GM10248 (cell line): ENCODE measurements at regions not wholly inside any gene's neighbourhood (a gene's known extent, or its start where the extent isn't known, plus 50 kb on each side); places are given as distances from the start of the nearest gene placed in this dataset.

Experiments
- CTCF ChIA-PET: fragments of 300-600 bp; sonication (Branson Sonifier 250); formaldehyde crosslinking; extraction: SDS; loops from one replicate; lab custom pipeline; 2021; ENCODE audit warnings: antibody characterized with exemption; lab: Yijun Ruan, JAX
- POLR2A ChIA-PET: fragments of 350-650 bp; sonication (Branson Sonifier 250); formaldehyde crosslinking; extraction: SDS; loops from one replicate; lab custom pipeline; 2020; ENCODE audit warnings: antibody characterized with exemption; lab: Yijun Ruan, JAX
- DNase-seq: peaks from one replicate; pipeline ENCODE4 v3.0.0; 2012; ENCODE audit errors: extremely low spot score
- TF ChIP-seq, protein P1 (sequence below): IDR thresholded peaks from 2 replicates; pipeline ENCODE4 v1.5.1; 2012; ENCODE audit warnings: mild to moderate bottlenecking, low read depth; ENCODE audit errors: extremely low read depth, missing control alignments, control extremely low read depth

DNA sequence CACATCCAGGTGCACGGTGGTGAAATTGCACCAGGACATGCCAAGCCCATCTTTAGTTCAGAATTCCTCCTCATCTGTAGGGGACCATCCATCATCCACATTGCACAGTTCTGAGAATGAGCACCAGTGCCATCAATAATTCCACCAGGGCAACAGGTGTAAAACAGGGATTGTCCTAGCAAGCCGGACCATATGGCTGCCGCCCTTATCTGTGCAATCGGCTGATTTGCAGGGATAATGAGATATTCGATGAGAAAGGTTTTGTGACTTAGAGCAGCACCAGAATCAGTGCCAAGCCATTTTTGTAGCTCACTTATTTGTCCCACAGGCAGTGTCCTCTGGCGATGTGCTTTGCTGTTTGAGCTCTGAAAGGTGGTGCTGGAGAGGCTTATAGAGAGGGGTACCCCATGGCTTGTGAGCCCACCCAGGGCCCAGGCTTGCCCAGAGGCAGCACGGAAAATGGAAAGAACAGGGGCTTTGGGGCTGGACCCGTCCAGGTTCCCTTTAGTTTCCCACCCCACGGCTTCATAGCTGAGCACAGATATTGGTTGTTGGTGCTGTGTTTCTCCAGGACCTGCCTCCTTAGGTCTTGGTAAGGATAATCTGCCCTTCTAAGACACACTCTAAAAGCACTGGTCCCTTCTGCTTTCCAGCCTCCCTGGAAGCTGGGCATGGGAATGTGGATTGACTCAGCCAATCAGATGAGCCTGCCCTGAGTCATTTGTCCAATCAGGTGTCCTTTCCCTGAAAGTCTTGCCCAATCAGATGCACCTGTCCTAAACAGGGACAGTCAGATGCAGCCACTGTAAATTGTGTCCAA lies 84.0 kb upstream of the SHANK2 start:
- DNase-seq, result no peak
- TF ChIP-seq, protein P1, sequence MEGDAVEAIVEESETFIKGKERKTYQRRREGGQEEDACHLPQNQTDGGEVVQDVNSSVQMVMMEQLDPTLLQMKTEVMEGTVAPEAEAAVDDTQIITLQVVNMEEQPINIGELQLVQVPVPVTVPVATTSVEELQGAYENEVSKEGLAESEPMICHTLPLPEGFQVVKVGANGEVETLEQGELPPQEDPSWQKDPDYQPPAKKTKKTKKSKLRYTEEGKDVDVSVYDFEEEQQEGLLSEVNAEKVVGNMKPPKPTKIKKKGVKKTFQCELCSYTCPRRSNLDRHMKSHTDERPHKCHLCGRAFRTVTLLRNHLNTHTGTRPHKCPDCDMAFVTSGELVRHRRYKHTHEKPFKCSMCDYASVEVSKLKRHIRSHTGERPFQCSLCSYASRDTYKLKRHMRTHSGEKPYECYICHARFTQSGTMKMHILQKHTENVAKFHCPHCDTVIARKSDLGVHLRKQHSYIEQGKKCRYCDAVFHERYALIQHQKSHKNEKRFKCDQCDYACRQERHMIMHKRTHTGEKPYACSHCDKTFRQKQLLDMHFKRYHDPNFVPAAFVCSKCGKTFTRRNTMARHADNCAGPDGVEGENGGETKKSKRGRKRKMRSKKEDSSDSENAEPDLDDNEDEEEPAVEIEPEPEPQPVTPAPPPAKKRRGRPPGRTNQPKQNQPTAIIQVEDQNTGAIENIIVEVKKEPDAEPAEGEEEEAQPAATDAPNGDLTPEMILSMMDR, result no peak
- ChIA-PET POLR2A (no interaction called here), CTCF (interaction anchor here (0.6 kb wide), 1 partner anchor 8 kb away, joined by 3 read pairs; no protein-coding TSS in a partner anchor)

DNA sequence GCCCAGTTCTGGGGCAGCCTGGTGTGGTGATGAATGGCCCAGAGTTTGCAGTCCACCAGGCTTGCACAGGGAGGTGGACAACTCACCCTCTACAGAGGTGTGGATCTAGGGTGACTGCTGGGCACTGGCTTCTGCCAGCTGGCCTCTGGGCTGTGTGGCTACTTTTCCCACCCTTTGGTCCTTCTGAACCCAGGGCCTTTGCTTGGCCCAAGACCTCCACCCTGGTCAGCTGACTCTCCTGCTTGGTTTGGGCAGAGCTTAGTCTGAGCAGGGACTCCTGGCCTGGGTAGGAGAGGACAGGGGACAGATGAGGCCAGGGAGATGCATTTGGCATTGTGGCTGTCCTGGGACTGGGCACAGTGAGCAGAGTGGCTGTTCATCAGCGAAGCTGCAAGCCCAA lies 83.0 kb upstream of the SHANK2 start:
- no peak for DNase-seq
- POLR2A ChIA-PET, result no interaction called here
- TF ChIP-seq, protein P1, result no peak
- CTCF ChIA-PET, result no interaction called here

DNA sequence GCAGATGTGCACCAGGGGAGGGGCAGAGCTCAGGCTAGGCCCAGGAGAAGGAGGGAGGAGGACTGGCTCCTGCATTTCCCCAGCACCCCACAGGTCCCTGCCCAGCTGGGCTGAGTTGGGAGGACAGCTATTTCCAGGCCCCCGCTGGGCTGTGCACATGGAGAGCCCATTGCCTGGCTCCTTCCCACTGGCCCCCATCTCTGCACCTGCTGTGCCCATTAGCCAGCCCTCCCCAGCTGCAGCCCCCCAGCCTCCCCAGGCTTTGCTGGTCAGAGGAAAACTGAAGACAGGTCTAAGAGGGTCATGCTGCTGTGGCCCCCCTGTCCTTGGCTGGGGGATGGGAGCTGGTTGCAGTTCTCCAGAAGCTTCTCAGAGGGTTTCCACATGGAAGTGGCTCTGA lies 81.8 kb upstream of the SHANK2 start:
- DNase-seq, result no peak
- CTCF ChIA-PET, result no interaction called here
- POLR2A ChIA-PET, result no interaction called here
- TF ChIP-seq, protein P1, result no peak

DNA sequence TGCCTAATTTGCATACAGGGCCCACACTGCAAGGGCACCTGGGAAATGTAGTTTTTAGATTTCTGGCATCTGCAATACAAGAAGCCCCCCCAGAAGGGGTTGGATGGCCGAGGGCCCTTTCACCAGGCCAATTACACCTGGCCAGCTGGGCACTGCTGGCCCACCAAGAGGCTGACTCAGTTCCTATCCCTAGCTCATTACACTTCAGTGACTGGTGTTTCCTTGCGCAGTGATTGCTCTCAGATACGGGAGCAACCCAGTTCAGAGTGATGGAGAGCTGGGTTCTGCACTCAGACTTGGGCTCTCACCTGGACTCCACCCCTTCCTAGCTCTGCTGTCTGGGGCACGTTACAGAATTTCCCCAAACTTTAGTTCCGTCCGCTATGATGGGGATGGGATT lies 81.1 kb upstream of the SHANK2 start:
- CTCF ChIA-PET, result no interaction called here
- POLR2A ChIA-PET, result no interaction called here
- no peak for DNase-seq
- TF ChIP-seq, protein P1, result no peak

DNA sequence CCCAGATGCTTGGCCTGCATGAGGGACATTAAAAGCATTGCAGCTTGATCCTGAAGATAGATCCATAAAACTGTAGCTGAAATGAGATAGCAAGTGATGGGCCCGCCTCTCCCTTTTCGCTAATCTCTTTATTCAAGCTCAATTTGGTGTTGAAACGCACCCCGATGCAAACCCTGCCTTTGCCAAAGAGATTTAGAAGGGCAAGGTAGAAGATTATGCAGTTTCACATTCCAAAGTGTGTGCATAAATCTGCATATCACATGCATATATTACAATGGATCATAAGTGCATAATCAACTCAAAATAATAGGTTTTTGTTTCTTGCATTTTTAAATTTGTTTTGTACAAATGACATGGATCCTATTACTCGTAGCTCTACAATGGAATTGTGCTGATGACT lies 80.1 kb upstream of the SHANK2 start:
- DNase-seq, result no peak
- POLR2A ChIA-PET, result no interaction called here
- CTCF ChIA-PET, result no interaction called here
- TF ChIP-seq, protein P1, result no peak

DNA sequence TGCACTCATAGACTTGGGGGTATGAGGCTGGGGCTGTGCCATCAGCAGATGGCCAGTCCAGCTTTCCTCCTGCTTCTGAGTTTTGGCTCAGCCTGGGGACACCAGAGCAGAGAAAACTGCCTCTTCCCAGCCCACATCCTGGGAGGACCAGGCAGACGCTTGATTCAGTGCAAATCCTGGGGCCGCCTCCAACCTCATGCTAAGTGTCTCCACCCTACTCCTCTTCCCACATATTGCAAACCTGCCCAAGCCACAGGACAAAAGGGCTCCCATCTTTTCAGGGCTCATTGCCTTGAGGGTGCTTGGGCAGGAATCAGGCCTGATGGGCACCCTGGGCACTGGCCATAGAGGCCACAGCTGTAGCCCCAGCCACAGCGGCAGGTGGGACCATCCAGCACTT lies 79.7 kb upstream of the SHANK2 start:
- no peak for DNase-seq
- TF ChIP-seq, protein P1, result no peak
- ChIA-PET POLR2A (no interaction called here), CTCF (no interaction called here)
